Trophoblast cell (in vitro differentiated cells and primary cell): ENCODE measurements at regions not wholly inside any gene's neighbourhood (a gene's known extent, or its start where the extent isn't known, plus 50 kb on each side); places are given as distances from the start of the nearest gene placed in this dataset.
"Not testable (repeated sequence)": the region's sequence is repeated elsewhere in the genome, so short reads cannot be mapped to it uniquely, and the experiment has no call there.

Experiments used
- DNase-seq, 2 donors: peaks; one replicate each; pipeline ENCODE4 v3.0.0-alpha.2; 2016
- H2AFZ ChIP-seq: 2 replicates; pipeline ENCODE4 v1.6.1; 2013; ENCODE audit warnings: low read length, moderate library complexity, mild to moderate bottlenecking; ENCODE audit not compliant: insufficient read depth, poor library complexity
- H2AK5ac ChIP-seq: 2 replicates; pipeline ENCODE4 v1.6.1; 2013; ENCODE audit warnings: mild to moderate bottlenecking, low read length
- H2BK120ac ChIP-seq: 2 replicates; pipeline ENCODE4 v1.6.1; 2013; ENCODE audit warnings: low read length, mild to moderate bottlenecking, moderate library complexity; ENCODE audit not compliant: insufficient read depth, poor library complexity
- H2BK12ac ChIP-seq: 2 replicates; pipeline ENCODE4 v1.6.1; 2013; ENCODE audit warnings: mild to moderate bottlenecking, low read length, moderate library complexity
- H2BK5ac ChIP-seq: 2 replicates; pipeline ENCODE4 v1.6.1; 2013; ENCODE audit warnings: low read length, low read depth, moderate library complexity, mild to moderate bottlenecking; ENCODE audit not compliant: poor library complexity
- H3K14ac ChIP-seq: 2 replicates; pipeline ENCODE4 v1.6.1; 2013; ENCODE audit warnings: mild to moderate bottlenecking, low read length
- H3K18ac ChIP-seq: 2 replicates; pipeline ENCODE4 v1.6.1; 2013; ENCODE audit warnings: mild to moderate bottlenecking, low read length
- H3K23ac ChIP-seq: 2 replicates; pipeline ENCODE4 v1.6.1; 2013; ENCODE audit warnings: low read length
- H3K27ac ChIP-seq: 2 replicates; pipeline ENCODE4 v1.5.1; 2013; ENCODE audit warnings: low read depth, mild to moderate bottlenecking, inconsistent platforms, low read length, moderate library complexity
- H3K27me3 ChIP-seq: 2 replicates; pipeline ENCODE4 v1.6.1; 2013; ENCODE audit warnings: inconsistent platforms, mild to moderate bottlenecking, low read length, moderate library complexity; ENCODE audit not compliant: insufficient read depth
- H3K36me3 ChIP-seq, 2 experiments: 1 replicate in 1 of 2; 2 replicates in 1 of 2; pipeline ENCODE4 v1.6.1; 2013; ENCODE audit warnings: low read length in 2 of 2, mild to moderate bottlenecking in 2 of 2, moderate library complexity in 1 of 2; ENCODE audit not compliant: insufficient read depth in 2 of 2, control insufficient read depth in 1 of 2
- H3K4ac ChIP-seq: 2 replicates; pipeline ENCODE4 v1.6.1; 2013; ENCODE audit warnings: low read depth, mild to moderate bottlenecking, low read length, moderate library complexity
- H3K4me1 ChIP-seq, 2 experiments: 1 replicate in 1 of 2; 2 replicates in 1 of 2; pipeline ENCODE4 v1.6.1; 2013; ENCODE audit warnings: low read length in 2 of 2, mild to moderate bottlenecking in 2 of 2, moderate library complexity in 1 of 2; ENCODE audit not compliant: insufficient read depth in 2 of 2, control insufficient read depth in 1 of 2
- H3K4me2 ChIP-seq: 2 replicates; pipeline ENCODE4 v1.6.1; 2013; ENCODE audit warnings: inconsistent platforms, mild to moderate bottlenecking, low read length, moderate library complexity
- H3K4me3 ChIP-seq: 2 replicates; pipeline ENCODE4 v1.5.1; 2013; ENCODE audit warnings: mild to moderate bottlenecking, low read depth, low read length, inconsistent platforms
- H3K79me1 ChIP-seq: one replicate; pipeline ENCODE4 v1.6.1; 2013; ENCODE audit warnings: low read length
- H3K79me2 ChIP-seq: 2 replicates; pipeline ENCODE4 v1.6.1; 2013; ENCODE audit warnings: low read length, mild to moderate bottlenecking; ENCODE audit not compliant: control insufficient read depth, insufficient read depth, poor library complexity
- H3K9ac ChIP-seq: 2 replicates; pipeline ENCODE4 v1.6.1; 2013; ENCODE audit warnings: mild to moderate bottlenecking, low read length
- H3K9me3 ChIP-seq: 2 replicates; pipeline ENCODE4 v1.6.1; 2013; ENCODE audit warnings: low read depth, mild to moderate bottlenecking, control low read depth, inconsistent platforms, low read length; ENCODE audit not compliant: insufficient read depth
- H4K12ac ChIP-seq: 2 replicates; pipeline ENCODE4 v1.6.1; 2013; ENCODE audit warnings: low read depth, mild to moderate bottlenecking, low read length, moderate library complexity
- H4K8ac ChIP-seq: 2 replicates; pipeline ENCODE4 v1.6.1; 2013; ENCODE audit warnings: low read depth, mild to moderate bottlenecking, low read length, moderate library complexity
- H4K91ac ChIP-seq: one replicate; pipeline ENCODE4 v1.6.1; 2013; ENCODE audit warnings: low read depth, mild to moderate bottlenecking, low read length, moderate library complexity
- WGBS: extraction: QIAGEN DNeasy Blood & Tissue Kit; methylation state at CpG from one replicate; pipeline ENCODE4 v1.1.7; 2013; ENCODE audit warnings: missing lambda C conversion rate; ENCODE audit not compliant: insufficient read length, insufficient coverage; ENCODE audit errors: extremely low coverage; 5-methylcytosine and 5-hydroxymethylcytosine counted together

DNA sequence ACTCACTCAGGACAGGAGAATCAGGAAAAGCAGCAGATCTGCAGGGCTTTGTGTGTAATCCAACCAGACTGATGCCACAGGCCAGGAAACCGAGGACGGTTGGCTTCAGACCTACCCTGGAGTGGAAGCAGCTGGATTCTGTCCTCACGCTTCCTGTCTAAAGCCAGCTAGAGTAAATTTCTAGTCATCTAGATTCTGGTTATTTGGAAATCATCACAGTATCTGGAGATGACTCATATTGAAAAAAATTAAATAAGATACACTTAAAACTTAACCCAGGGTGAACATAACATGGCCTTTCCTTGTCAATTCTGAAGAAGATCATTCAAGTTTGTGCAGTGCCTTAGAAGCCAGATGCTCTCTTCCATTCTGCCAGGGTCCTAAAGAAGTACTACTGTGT is 288.9 kb upstream of the PLGLB2 start:
- not testable (repeated sequence) for H2AFZ ChIP-seq, H3K23ac ChIP-seq, H3K4me2 ChIP-seq, H3K4ac ChIP-seq, H2BK120ac ChIP-seq, DNase-seq, H3K79me2 ChIP-seq, H2BK5ac ChIP-seq, H3K9ac ChIP-seq, H3K9me3 ChIP-seq, H3K36me3 ChIP-seq, H3K4me1 ChIP-seq, H4K12ac ChIP-seq, H3K79me1 ChIP-seq, H2BK12ac ChIP-seq, H4K91ac ChIP-seq, H4K8ac ChIP-seq, H3K4me3 ChIP-seq, H3K27me3 ChIP-seq, H2AK5ac ChIP-seq, H3K14ac ChIP-seq, H3K18ac ChIP-seq, H3K27ac ChIP-seq
- no CpG with 5 or more reads among the region's 3 CpGs for WGBS

DNA sequence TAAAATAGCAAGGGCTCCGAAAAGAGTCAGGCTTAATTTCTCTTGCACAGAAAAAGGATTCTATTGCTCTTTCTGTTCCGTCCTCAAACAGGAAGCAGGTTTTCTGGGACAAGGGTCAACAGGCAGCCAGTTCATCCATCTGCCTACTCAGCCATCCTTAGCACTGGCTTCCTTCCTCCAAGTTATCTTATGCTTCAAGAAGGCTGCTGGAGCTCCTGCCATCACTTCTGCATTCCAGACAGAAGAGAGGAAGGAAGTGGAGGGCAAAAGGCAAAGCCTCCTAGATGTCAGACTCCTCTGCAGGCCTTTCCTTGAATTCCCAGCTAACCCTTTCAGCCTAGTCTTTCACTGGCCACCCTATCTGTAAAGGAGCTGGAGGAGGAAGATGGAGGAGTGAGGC is 287.8 kb upstream of the PLGLB2 start:
- not testable (repeated sequence) for H3K14ac ChIP-seq, H3K27ac ChIP-seq, DNase-seq, H3K36me3 ChIP-seq, H3K79me1 ChIP-seq, H2AFZ ChIP-seq, H4K91ac ChIP-seq, H3K9ac ChIP-seq, H2BK12ac ChIP-seq, H4K12ac ChIP-seq, H3K18ac ChIP-seq, H3K4ac ChIP-seq, H3K79me2 ChIP-seq, H3K27me3 ChIP-seq, H3K4me3 ChIP-seq, H3K9me3 ChIP-seq, H4K8ac ChIP-seq, H3K4me1 ChIP-seq, H2BK5ac ChIP-seq, H3K4me2 ChIP-seq, H3K23ac ChIP-seq, H2BK120ac ChIP-seq, H2AK5ac ChIP-seq
- WGBS: no CpG with 5 or more reads among the region's 2 CpGs

DNA sequence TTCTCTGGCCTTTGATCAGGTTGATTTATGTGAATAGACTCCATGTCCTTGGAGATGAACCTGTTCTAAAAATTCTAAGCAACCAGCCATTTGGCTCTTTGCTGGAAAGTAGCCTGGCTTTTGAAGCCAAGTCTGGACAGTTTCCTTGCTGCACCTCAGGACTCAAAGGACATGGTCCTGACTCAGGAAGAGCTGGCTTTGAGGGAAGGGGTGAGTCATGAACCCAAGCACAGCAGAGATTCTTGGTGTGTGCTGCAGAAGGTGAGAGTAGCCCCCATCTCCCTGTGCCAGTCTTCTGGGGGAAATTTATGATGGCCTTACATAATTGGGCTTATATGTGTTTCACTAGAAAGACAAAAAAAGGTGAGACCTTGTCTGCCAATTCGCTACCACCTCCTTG is 287.2 kb upstream of the PLGLB2 start:
- H2BK12ac ChIP-seq, H2AK5ac ChIP-seq, H3K4me3 ChIP-seq, H3K36me3 ChIP-seq, H2BK120ac ChIP-seq, H3K27ac ChIP-seq, H3K9ac ChIP-seq, H4K91ac ChIP-seq, H3K9me3 ChIP-seq, H3K14ac ChIP-seq, H3K4me1 ChIP-seq, H2BK5ac ChIP-seq, H2AFZ ChIP-seq, DNase-seq, H3K23ac ChIP-seq, H3K27me3 ChIP-seq, H3K79me2 ChIP-seq, H3K79me1 ChIP-seq, H4K8ac ChIP-seq, H3K18ac ChIP-seq, H4K12ac ChIP-seq, H3K4ac ChIP-seq, H3K4me2 ChIP-seq: not testable (repeated sequence)
- WGBS: no CpG with 5 or more reads among the region's 1 CpG

DNA sequence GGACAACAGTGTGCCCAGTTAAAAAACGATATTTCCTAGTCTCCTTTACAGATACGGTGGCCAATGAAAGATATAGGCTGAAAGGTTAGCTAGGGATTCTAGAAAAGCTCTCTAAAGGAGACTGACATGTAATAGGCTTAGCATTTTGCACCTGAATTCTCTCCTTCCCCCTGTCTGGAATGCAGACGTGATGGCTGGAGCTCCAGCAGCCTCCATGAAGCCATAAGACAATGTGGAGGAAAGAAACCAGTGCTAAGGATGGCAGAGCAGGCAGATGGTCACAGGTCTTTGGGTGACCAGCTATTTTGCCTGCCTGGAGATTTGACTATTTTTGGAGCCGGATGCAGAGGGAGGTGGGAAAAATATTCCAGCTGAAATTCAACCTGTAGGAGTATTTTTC is 286.2 kb upstream of the PLGLB2 start:
- H3K14ac ChIP-seq, H2AK5ac ChIP-seq, H2BK5ac ChIP-seq, H3K36me3 ChIP-seq, H3K27ac ChIP-seq, H3K4me3 ChIP-seq, H4K12ac ChIP-seq, H3K23ac ChIP-seq, H3K79me1 ChIP-seq, H4K8ac ChIP-seq, H3K4ac ChIP-seq, DNase-seq, H2BK120ac ChIP-seq, H3K9me3 ChIP-seq, H4K91ac ChIP-seq, H2BK12ac ChIP-seq, H3K79me2 ChIP-seq, H3K27me3 ChIP-seq, H2AFZ ChIP-seq, H3K4me2 ChIP-seq, H3K9ac ChIP-seq, H3K18ac ChIP-seq, H3K4me1 ChIP-seq: not testable (repeated sequence)
- WGBS: no CpG with 5 or more reads among the region's 4 CpGs

DNA sequence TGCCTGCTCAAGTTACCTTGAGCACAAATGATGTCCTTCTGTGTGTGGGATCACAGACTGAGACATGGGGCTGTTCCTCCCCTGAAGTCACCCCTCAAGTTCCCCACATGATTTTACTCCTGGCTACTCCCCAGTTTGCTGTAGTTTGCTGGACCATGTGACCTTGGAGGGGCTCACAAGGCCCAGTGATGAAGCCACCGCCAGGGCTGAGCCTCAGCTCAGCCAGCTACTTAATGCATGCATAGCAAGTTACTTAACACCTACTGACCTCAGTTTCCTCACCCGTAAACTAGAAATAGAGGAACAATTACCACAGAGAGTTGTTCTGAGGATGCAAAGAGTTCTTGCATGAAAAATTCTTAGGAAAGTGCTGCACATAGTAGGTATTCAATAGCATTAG is 283.7 kb upstream of the PLGLB2 start:
- not testable (repeated sequence) for H3K9me3 ChIP-seq, H3K4me3 ChIP-seq, H3K23ac ChIP-seq, H3K36me3 ChIP-seq, H2AFZ ChIP-seq, H2BK5ac ChIP-seq, DNase-seq, H2BK12ac ChIP-seq, H3K9ac ChIP-seq, H2AK5ac ChIP-seq, H3K4me1 ChIP-seq, H3K79me2 ChIP-seq, H3K4me2 ChIP-seq, H4K91ac ChIP-seq, H2BK120ac ChIP-seq, H3K27ac ChIP-seq, H3K27me3 ChIP-seq, H3K18ac ChIP-seq, H3K14ac ChIP-seq, H3K79me1 ChIP-seq, H3K4ac ChIP-seq, H4K12ac ChIP-seq, H4K8ac ChIP-seq
- WGBS: no CpG with 5 or more reads among the region's 2 CpGs
